Thyroid gland (tissue), 4 donors: ENCODE measurements at regions not wholly inside any gene's neighbourhood (a gene's known extent, or its start where the extent isn't known, plus 50 kb on each side); places are given as distances from the start of the nearest gene placed in this dataset.

ENCODE experiments used
- CTCF ChIP-seq, 6 experiments: fragments of 200-600 bp in 3 of 6; fragments of 450-650 bp in 3 of 6; sonication (generic) in 3 of 6; IDR thresholded peaks; one replicate each; pipeline ENCODE4 v1.5.1; 2016 to 2019; ENCODE audit warnings: antibody characterized with exemption in 6 of 6, mild to moderate bottlenecking in 2 of 6, inconsistent platforms in 1 of 6, moderate library complexity in 1 of 6
- POLR2A ChIP-seq, 2 donors: fragments of 450-650 bp; IDR thresholded peaks; one replicate each; pipeline ENCODE4 v1.6.1; 2017; ENCODE audit warnings: antibody characterized with exemption in 2 of 2, mild to moderate bottlenecking in 2 of 2, moderate library complexity in 1 of 2

DNA sequence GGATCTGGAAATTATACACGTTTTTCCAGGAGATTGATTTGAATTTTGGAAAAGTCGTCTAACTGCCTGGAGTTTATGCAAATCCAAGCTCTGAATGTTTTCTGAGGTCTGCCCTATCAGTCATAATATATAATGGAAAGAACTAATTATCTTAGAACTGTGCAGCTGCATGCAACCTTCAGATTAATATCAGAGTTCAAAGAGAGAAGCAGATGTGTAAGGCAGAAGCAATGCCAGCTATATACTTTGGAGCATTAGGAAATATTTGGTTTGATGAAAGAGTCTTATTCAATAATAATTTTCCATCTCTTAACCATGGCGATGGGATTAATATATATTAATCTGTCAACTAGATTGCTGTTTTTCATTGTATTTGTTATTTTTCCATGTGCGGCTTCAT is 500.9 kb downstream of the NEBL start:
- TF ChIP-seq POLR2A (IDR thresholded peaks at IDR 0.05), result no peak
- no peak for TF ChIP-seq CTCF (IDR thresholded peaks at IDR 0.05)
